GM12878 (cell line): ENCODE measurements at regions not wholly inside any gene's neighbourhood (a gene's known extent, or its start where the extent isn't known, plus 50 kb on each side); places are given as distances from the start of the nearest gene placed in this dataset.

ENCODE experiments used
- ATAC-seq: fragments of 200-7000 bp; cut with Tn5 transposase; 3 replicates; pipeline ENCODE4 v1.9.1; 2020; ENCODE audit warnings: mild to moderate bottlenecking, moderate library complexity
- BruUV-seq: library from RNA; stranded (reverse); fragments of 400-500 nt; replicated peaks from 2 replicates; lab custom pipeline; 2021; lab: Mats Ljungman, UMichigan
- CTCF ChIA-PET: fragments of 300-600 bp; sonication (Branson Sonifier 250); formaldehyde crosslinking; extraction: SDS; loops from one replicate; lab custom pipeline; 2021; ENCODE audit warnings: inconsistent platforms; lab: Yijun Ruan, JAX
- POLR2A ChIA-PET: fragments of 350-600 bp; formaldehyde crosslinking; extraction: SDS; loops from one replicate; lab custom pipeline; 2021; ENCODE audit warnings: inconsistent platforms; lab: Charles Lee
- RAD21 ChIA-PET: fragments of 300-600 bp; sonication (Branson Sonifier 250); formaldehyde crosslinking; loops from one replicate; lab custom pipeline; 2023; ENCODE audit warnings: antibody characterized with exemption; ENCODE audit not compliant: unreplicated experiment; lab: Charles Lee
- SMC1A ChIA-PET: fragments of 300-600 bp; sonication (Branson Sonifier 250); formaldehyde crosslinking; loops from one replicate; lab custom pipeline; 2023; ENCODE audit not compliant: unreplicated experiment, uncharacterized antibody; lab: Charles Lee
- DNase-seq: peaks from one replicate; pipeline ENCODE4 v3.0.0-alpha.2; 2011; ENCODE audit warnings: low read depth, low spot score
- FAIRE-seq: peaks from 3 replicates; lab custom pipeline; 2011; peaks lifted over from hg19 to GRCh38; lab: Jason Lieb, UNC
- H2AFZ ChIP-seq: 2 replicates; pipeline ENCODE4 v1.6.0; 2011; ENCODE audit warnings: low read depth, low read length, control low read depth; ENCODE audit not compliant: control insufficient read depth
- H3K27ac ChIP-seq: 2 replicates; pipeline ENCODE4 v1.5.1; 2011; ENCODE audit warnings: control low read depth; ENCODE audit not compliant: control insufficient read depth, insufficient read depth
- H3K27me3 ChIP-seq, 2 experiments: replicated peaks in 1 of 2; 2 replicates each; pipeline versions ENCODE4 v1.6.0 to v1.6.1; 2011; ENCODE audit warnings: low read length in 1 of 2; ENCODE audit not compliant: control insufficient read depth in 2 of 2, insufficient read depth in 2 of 2
- H3K36me3 ChIP-seq, 2 experiments: 2 replicates each; pipeline ENCODE4 v1.5.1; 2011; ENCODE audit warnings: low read length in 1 of 2; ENCODE audit not compliant: control insufficient read depth in 2 of 2, insufficient read depth in 2 of 2
- H3K4me1 ChIP-seq: 2 replicates; pipeline ENCODE4 v1.6.1; 2011; ENCODE audit warnings: mild to moderate bottlenecking, low read length, moderate library complexity, mixed read lengths; ENCODE audit not compliant: control insufficient read depth, insufficient read depth
- H3K4me2 ChIP-seq: 2 replicates; pipeline ENCODE4 v1.6.0; 2011; ENCODE audit warnings: control low read depth; ENCODE audit not compliant: control insufficient read depth, insufficient read depth
- H3K4me3 ChIP-seq: fragments of 200-600 bp; sonication (generic); 2 replicates; pipeline ENCODE4 v1.5.1; 2016
- H3K79me2 ChIP-seq: 2 replicates; pipeline ENCODE4 v1.6.0; 2011; ENCODE audit warnings: low read length; ENCODE audit not compliant: control insufficient read depth, insufficient read depth
- H3K9ac ChIP-seq: 2 replicates; pipeline ENCODE4 v1.8.0; 2011; ENCODE audit warnings: low read length, control low read depth, mixed read lengths; ENCODE audit not compliant: control insufficient read depth, insufficient read depth
- H3K9me3 ChIP-seq: replicated peaks from 3 replicates; pipeline ENCODE4 v1.5.1; 2011; ENCODE audit warnings: mild to moderate bottlenecking, low read length; ENCODE audit not compliant: control insufficient read depth, insufficient read depth
- H4K20me1 ChIP-seq: 2 replicates; pipeline ENCODE4 v1.6.0; 2011; ENCODE audit not compliant: control insufficient read depth, insufficient read depth
- CEBPB ChIP-seq, 2 experiments: fragments of 150-350 bp in 1 of 2; IDR thresholded peaks; 2 replicates each; pipeline ENCODE4 v1.6.1; 2012 to 2014; ENCODE audit warnings: low read depth in 2 of 2, low read length in 2 of 2, borderline replicate concordance in 1 of 2, inconsistent platforms in 1 of 2
- CHD2 ChIP-seq: IDR thresholded peaks from 2 replicates; pipeline ENCODE4 v1.6.1; 2011; ENCODE audit warnings: low read depth, low read length, improper control_type of control experiment, borderline replicate concordance
- E2F4 ChIP-seq: IDR thresholded peaks from 2 replicates; pipeline ENCODE4 v1.6.1; 2012; ENCODE audit warnings: low read depth, low read length, improper control_type of control experiment
- EP300 ChIP-seq, 2 experiments: fragments of 150-350 bp in 1 of 2; IDR thresholded peaks; 2 replicates each; pipeline ENCODE4 v1.6.1; 2011 to 2012; ENCODE audit warnings: low read depth in 2 of 2, low read length in 2 of 2, borderline replicate concordance in 1 of 2, improper control_type of control experiment in 1 of 2, inconsistent platforms in 1 of 2; ENCODE audit not compliant: control insufficient read depth in 1 of 2
- ETV6 ChIP-seq, 2 experiments: fragments of 450-650 bp in 1 of 2; IDR thresholded peaks in 1 of 2; conservative IDR thresholded peaks in 1 of 2; 2 replicates each; pipeline ENCODE4 v1.6.1; 2014; ENCODE audit warnings: antibody characterized with exemption in 1 of 2, borderline replicate concordance in 1 of 2, low read depth in 1 of 2, mild to moderate bottlenecking in 1 of 2, moderate library complexity in 1 of 2
- GABPA ChIP-seq: IDR thresholded peaks from 2 replicates; pipeline ENCODE4 v1.6.1; 2014; ENCODE audit warnings: antibody characterized with exemption, low read depth, mild to moderate bottlenecking, inconsistent platforms
- HCFC1 ChIP-seq: fragments of 150-350 bp; IDR thresholded peaks from 2 replicates; pipeline ENCODE4 v1.6.1; 2014; ENCODE audit warnings: low read length
- KAT2A ChIP-seq: conservative IDR thresholded peaks from 2 replicates; pipeline ENCODE4 v1.6.1; 2011; ENCODE audit warnings: low read depth, low read length; ENCODE audit not compliant: control insufficient read depth
- MTA2 ChIP-seq: fragments of 450-650 bp; IDR thresholded peaks from 2 replicates; pipeline ENCODE4 v1.6.1; 2016; ENCODE audit warnings: low read depth, mild to moderate bottlenecking, moderate library complexity
- MXI1 ChIP-seq: fragments of 150-350 bp; IDR thresholded peaks from 2 replicates; pipeline ENCODE4 v1.6.1; 2011; ENCODE audit warnings: low read depth, mild to moderate bottlenecking, inconsistent platforms, low read length, improper control_type of control experiment
- NFYA ChIP-seq: IDR thresholded peaks from 2 replicates; pipeline ENCODE4 v1.6.1; 2011; ENCODE audit warnings: low read depth, mild to moderate bottlenecking, low read length, improper control_type of control experiment, borderline replicate concordance
- PML ChIP-seq: IDR thresholded peaks from 2 replicates; pipeline ENCODE4 v1.6.1; 2012; ENCODE audit warnings: low read length, inconsistent platforms
- POLR2A ChIP-seq: IDR thresholded peaks from 2 replicates; pipeline ENCODE4 v1.6.1; 2011; ENCODE audit warnings: low read depth, mild to moderate bottlenecking, low read length
- SIN3A ChIP-seq: IDR thresholded peaks from 2 replicates; pipeline ENCODE4 v1.6.1; 2012; ENCODE audit warnings: low read depth, low read length, improper control_type of control experiment
- SPI1 ChIP-seq: IDR thresholded peaks from 2 replicates; pipeline ENCODE4 v1.6.1; 2011; ENCODE audit warnings: low read depth, mild to moderate bottlenecking, low read length, moderate library complexity, borderline replicate concordance; ENCODE audit not compliant: insufficient read depth
- USF2 ChIP-seq: IDR thresholded peaks from 2 replicates; pipeline ENCODE4 v1.6.1; 2011; ENCODE audit warnings: low read depth, low read length, improper control_type of control experiment, borderline replicate concordance
- ZNF622 ChIP-seq: fragments of 450-650 bp; IDR thresholded peaks from 2 replicates; pipeline ENCODE4 v1.6.1; 2017; ENCODE audit warnings: mild to moderate bottlenecking, inconsistent platforms
- WGBS: methylation state at CpG from one replicate; pipeline ENCODE4 v1.1.6; 2016; ENCODE audit warnings: low lambda C conversion rate; ENCODE audit not compliant: insufficient replicate concordance, insufficient coverage; ENCODE audit errors: missing lambda C conversion rate; 5-methylcytosine and 5-hydroxymethylcytosine counted together
- in situ Hi-C: fragments of 300-500 bp; cut with MboI; formaldehyde crosslinking; loops from 9 replicates; pipeline ENCODE4 v1.14.3; 2018; ENCODE audit warnings: mixed read lengths
- intact Hi-C: fragments of 100-400 bp; cut with micrococcal nuclease; formaldehyde crosslinking; loops from one replicate; pipeline ENCODE4 v1.14.2; 2022; ENCODE audit not compliant: unreplicated experiment
- TF ChIP-seq, protein P1 (sequence below): fragments of 450-650 bp; IDR thresholded peaks from 2 replicates; pipeline ENCODE4 v1.6.1; 2017; ENCODE audit warnings: borderline replicate concordance

DNA sequence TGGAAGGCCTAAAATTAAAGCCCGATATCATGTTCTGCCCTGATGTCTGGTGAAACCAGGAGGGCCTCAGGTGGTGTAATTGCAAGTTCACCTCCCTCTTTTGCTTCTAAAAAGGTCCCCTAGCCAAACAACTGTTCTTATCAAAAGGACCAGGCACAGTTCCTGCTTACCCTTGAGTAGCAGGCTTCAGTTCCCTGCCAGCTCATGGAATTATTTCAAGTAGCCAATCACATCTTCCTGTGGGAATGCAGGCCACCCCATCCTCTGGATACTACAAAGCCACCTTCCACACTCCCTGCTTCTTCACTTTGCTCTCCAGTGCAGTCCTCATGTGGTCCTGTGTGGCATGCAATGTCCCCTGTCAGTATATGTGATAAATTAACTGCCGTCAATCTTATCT lies 97.7 kb upstream of the GALNT17 start (continued):
- TF ChIP-seq EP300 (IDR thresholded peaks at IDR 0.05; ENCODE audit: borderline replicate concordance in 1 of 2, control insufficient read depth in 1 of 2, low read depth in 2 of 2, low read length in 2 of 2) = no peak

DNA sequence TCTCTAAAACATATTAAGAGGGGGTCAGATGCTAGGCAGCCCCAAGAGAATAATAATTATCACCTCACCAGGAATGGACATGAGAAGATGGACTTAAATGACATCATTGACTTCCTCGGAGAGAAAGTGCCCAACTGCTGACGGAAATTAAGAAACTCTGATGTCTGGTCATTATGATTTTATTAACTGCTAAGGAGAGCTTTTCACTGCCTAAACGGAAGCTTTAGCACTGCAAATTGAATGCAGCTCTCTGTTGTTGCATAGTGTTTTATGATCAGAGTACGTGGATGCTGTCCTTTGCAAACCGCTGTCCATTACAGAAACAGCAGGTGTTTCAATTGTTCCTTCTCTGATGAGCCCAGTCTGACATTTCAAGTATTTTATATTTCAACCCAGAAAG lies 89.4 kb upstream of the GALNT17 start:
- Histone ChIP-seq H3K79me2 (no peaks in the 10 kb centered on the region), H3K9ac (no peak overlapping the region), H3K36me3 (no peaks in the 10 kb centered on the region), H3K4me1 (no peaks in the 10 kb centered on the region), H4K20me1 (no peaks in the 10 kb centered on the region), H3K27ac (no peak overlapping the region), H3K27me3 (no peaks in the 10 kb centered on the region), H2AFZ (no peak overlapping the region), H3K9me3 (no peaks in the 10 kb centered on the region; the same call in 2 of the 3 replicates), H3K4me3 (no peak overlapping the region), H3K4me2 (no peak overlapping the region)
- TF ChIP-seq KAT2A (no peak), CHD2 (no peak), NFYA (no peak), ETV6 (conservative IDR thresholded peaks at IDR 0.05 in 1 of 2, IDR thresholded peaks at IDR 0.05 in 1 of 2; ENCODE audit: borderline replicate concordance in 1 of 2, low read depth in 1 of 2) (no peak), SIN3A (no peak), CEBPB (IDR thresholded peaks at IDR 0.05; ENCODE audit: borderline replicate concordance in 1 of 2, low read depth in 2 of 2, low read length in 2 of 2) (no peak), PML (no peak), MTA2 (no peak), ZNF622 (no peak), GABPA (no peak), USF2 (no peak), SPI1 (no peak), E2F4 (no peak), HCFC1 (no peak), MXI1 (no peak), POLR2A (no peak)
- TF ChIP-seq, protein P1, sequence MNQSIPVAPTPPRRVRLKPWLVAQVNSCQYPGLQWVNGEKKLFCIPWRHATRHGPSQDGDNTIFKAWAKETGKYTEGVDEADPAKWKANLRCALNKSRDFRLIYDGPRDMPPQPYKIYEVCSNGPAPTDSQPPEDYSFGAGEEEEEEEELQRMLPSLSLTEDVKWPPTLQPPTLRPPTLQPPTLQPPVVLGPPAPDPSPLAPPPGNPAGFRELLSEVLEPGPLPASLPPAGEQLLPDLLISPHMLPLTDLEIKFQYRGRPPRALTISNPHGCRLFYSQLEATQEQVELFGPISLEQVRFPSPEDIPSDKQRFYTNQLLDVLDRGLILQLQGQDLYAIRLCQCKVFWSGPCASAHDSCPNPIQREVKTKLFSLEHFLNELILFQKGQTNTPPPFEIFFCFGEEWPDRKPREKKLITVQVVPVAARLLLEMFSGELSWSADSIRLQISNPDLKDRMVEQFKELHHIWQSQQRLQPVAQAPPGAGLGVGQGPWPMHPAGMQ = no peak
- no TSS peak for BruUV-seq
- ChIA-PET RAD21 (no interaction called here), POLR2A (no interaction called here), SMC1A (no interaction called here), CTCF (no interaction called here)
- ATAC-seq = no peak
- 50% methylated on average over 5 of the region's 5 CpGs for WGBS
- in situ Hi-C loops = no loop called here
- intact Hi-C loops = no loop called here
- no peak for DNase-seq
- no peak for FAIRE-seq
